ENCODE measurements at regions not wholly inside any gene's neighbourhood (a gene's known extent, or its start where the extent isn't known, plus 50 kb on each side); places are given as distances from the start of the nearest gene placed in this dataset.

- no peak for TF ChIP-seq CTCF (conservative IDR thresholded peaks at IDR 0.05; ENCODE audit: low read length)
- TF ChIP-seq EZH2phosphoT487 (IDR thresholded peaks at IDR 0.05; ENCODE audit: borderline replicate concordance), result no peak
These were observed 711.8 kb upstream of the GRM3 start for GRCh38 chr7:85931919-85932318.

Measured in Loucy (cell line).